ENCODE measurements at regions not wholly inside any gene's neighbourhood (a gene's known extent, or its start where the extent isn't known, plus 50 kb on each side); places are given as distances from the start of the nearest gene placed in this dataset.

DNA sequence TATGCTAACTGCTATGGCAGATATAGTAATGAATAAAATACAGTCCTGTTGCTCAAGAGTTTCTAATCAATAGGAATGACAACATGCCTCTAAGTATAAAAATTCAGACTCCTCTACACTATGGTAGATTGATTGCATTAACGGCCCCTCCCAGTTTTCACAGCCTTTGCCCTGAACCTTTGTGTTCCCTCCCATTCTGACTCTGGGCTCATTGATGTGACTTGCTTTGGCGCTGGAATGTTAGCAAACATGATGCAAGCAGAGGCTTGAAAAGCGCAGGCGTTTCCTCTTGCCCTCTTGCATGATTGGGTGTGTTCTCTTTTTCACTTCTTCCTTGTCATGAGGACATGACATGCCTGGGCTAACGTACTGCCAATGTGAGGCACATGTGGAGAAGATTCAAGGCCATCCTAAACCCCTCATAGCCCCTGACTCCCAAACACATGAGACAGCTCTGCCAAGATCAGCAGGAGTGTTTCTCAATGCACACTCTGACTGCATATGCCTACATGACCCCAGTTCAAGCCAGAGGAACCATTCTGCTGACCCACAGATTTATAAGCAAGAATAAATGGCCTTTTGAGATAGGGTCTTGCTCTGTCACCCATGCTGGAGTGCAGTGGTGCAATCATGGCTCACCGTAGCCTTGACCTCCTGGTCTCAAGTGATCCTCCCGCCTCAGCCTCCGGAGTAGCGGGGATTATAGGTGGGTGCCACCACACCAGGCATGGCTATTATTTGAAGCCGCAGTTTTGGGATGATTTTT, 49.7 kb upstream of the CD28 start:
- TF ChIP-seq CTCF (IDR thresholded peaks at IDR 0.05; ENCODE audit: insufficient read depth, low read length, poor library complexity, severe bottlenecking) (no peak), EZH2phosphoT487 (conservative IDR thresholded peaks at IDR 0.05; ENCODE audit: low read length) (no peak)

Data from SU-DHL-6 (cell line).